ENCODE measurements at regions not wholly inside any gene's neighbourhood (a gene's known extent, or its start where the extent isn't known, plus 50 kb on each side); places are given as distances from the start of the nearest gene placed in this dataset.

DNA sequence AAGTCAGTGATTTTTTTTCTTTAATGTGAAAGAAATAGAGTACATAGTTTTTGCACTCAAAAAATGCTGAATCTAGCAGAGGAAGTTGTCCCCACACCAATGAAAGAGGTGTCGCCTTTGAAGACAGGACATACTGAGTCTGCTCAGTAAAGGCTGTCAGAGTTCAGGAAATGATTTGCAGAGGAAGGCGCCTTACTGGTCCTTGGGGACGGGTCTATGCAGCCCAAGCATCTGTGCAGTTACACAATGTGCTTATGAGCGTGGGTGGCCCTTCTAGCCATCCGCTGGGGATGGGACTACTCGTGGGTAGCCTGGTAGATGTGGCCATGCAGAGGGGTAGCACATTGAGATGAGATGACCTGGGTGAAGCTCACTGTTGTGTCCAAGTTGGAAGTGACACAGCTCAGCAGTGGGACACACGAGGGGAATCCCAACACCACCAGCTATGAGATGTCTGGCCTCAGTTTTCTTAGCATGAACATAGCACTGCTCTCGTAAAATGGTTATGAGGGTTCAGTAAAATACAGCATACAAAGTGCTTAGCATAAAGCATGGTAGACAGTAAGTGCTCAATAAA is 116.5 kb upstream of the RBPJ start:
- POLR2A ChIA-PET: no interaction called here
- WGBS (ENCODE audit: insufficient coverage, insufficient replicate concordance, low lambda C conversion rate, missing lambda C conversion rate): 18% methylated on average over 8 of the region's 8 CpGs
- intact Hi-C loops (cut with micrococcal nuclease; ENCODE audit: unreplicated experiment) (no loop called here), in situ Hi-C loops (cut with MboI) (no loop called here)
- H3K9ac ChIP-seq (ENCODE audit: control insufficient read depth, insufficient read depth, low read length): no peak overlapping the region
- TF ChIP-seq ATF7 (IDR thresholded peaks at IDR 0.05; ENCODE audit: low read depth): no peak
- TF ChIP-seq ZSCAN29 (IDR thresholded peaks at IDR 0.05): peak; percentile 95
- H4K20me1 ChIP-seq (ENCODE audit: control insufficient read depth, insufficient read depth): no peaks in the 10 kb centered on the region
- no peak overlapping the region for H3K27ac ChIP-seq (ENCODE audit: control insufficient read depth, insufficient read depth)
- BruUV-seq (replicated peaks): no TSS peak
- H3K4me1 ChIP-seq (ENCODE audit: control insufficient read depth, insufficient read depth, low read length): peaks cover 4% of the 10 kb centered on the region; the same call in 1 of the 2 replicates
- no peak overlapping the region for H3K4me3 ChIP-seq
- SMC1A ChIA-PET (ENCODE audit: uncharacterized antibody, unreplicated experiment): interaction anchor here (1.4 kb wide), 1 partner anchor 12 kb away, joined by 3 read pairs; no protein-coding TSS in a partner anchor
- H3K36me3 ChIP-seq (ENCODE audit: control insufficient read depth in 2 of 2, insufficient read depth in 2 of 2, low read length in 1 of 2): no peaks in the 10 kb centered on the region
- peaks cover 0 to 3% of the 10 kb centered on the region in 2 experiments; a peak in 1 of 4 replicates for H3K27me3 ChIP-seq (replicated peaks in 1 of 2; ENCODE audit: control insufficient read depth in 2 of 2, insufficient read depth in 2 of 2, low read length in 1 of 2)
- DNase-seq (ENCODE audit: low read depth, low spot score) (no peak), ATAC-seq (peak; percentile 39; the same call in 2 of the 3 replicates), FAIRE-seq (peak; percentile 72)
- CTCF ChIA-PET: interaction anchor here (0.6 to 0.9 kb wide), 2 partner anchors 120 to 123 kb away, joined by 3 read pairs; no protein-coding TSS in a partner anchor
- peak overlapping the region; percentile 57 for H2AFZ ChIP-seq (ENCODE audit: control insufficient read depth, low read depth, low read length)
- no peaks in the 10 kb centered on the region for H3K79me2 ChIP-seq (ENCODE audit: control insufficient read depth, insufficient read depth, low read length)
- no peak overlapping the region for H3K4me2 ChIP-seq (ENCODE audit: control insufficient read depth, insufficient read depth)
- H3K9me3 ChIP-seq (replicated peaks; ENCODE audit: control insufficient read depth, insufficient read depth, low read length): no peaks in the 10 kb centered on the region
- RAD21 ChIA-PET (ENCODE audit: unreplicated experiment): no interaction called here

GRCh38 chr4:26204911-26205370 is 115.9 kb upstream of the RBPJ start:
- ChIA-PET CTCF (no interaction called here), SMC1A (ENCODE audit: uncharacterized antibody, unreplicated experiment) (interaction anchor here (0.6 to 1.4 kb wide), 3 partner anchors 11 to 117 kb away, joined by 3 to 4 read pairs (median 4); no protein-coding TSS in a partner anchor), RAD21 (ENCODE audit: unreplicated experiment) (no interaction called here), POLR2A (interaction anchor here (0.7 kb wide), 1 partner anchor 13 kb away, joined by 3 read pairs; no protein-coding TSS in a partner anchor)
- Histone ChIP-seq H3K4me3 (no peak overlapping the region), H3K36me3 (ENCODE audit: control insufficient read depth in 2 of 2, insufficient read depth in 2 of 2, low read length in 1 of 2) (no peaks in the 10 kb centered on the region), H3K9me3 (replicated peaks; ENCODE audit: control insufficient read depth, insufficient read depth, low read length) (no peaks in the 10 kb centered on the region), H3K27ac (ENCODE audit: control insufficient read depth, insufficient read depth) (no peak overlapping the region), H3K4me1 (ENCODE audit: control insufficient read depth, insufficient read depth, low read length) (peaks cover 4% of the 10 kb centered on the region; the same call in 1 of the 2 replicates), H3K9ac (ENCODE audit: control insufficient read depth, insufficient read depth, low read length) (no peak overlapping the region), H3K4me2 (ENCODE audit: control insufficient read depth, insufficient read depth) (no peak overlapping the region), H2AFZ (ENCODE audit: control insufficient read depth, low read depth, low read length) (no peak overlapping the region), H3K79me2 (ENCODE audit: control insufficient read depth, insufficient read depth, low read length) (no peaks in the 10 kb centered on the region), H4K20me1 (ENCODE audit: control insufficient read depth, insufficient read depth) (no peaks in the 10 kb centered on the region), H3K27me3 (replicated peaks in 1 of 2; ENCODE audit: control insufficient read depth in 2 of 2, insufficient read depth in 2 of 2, low read length in 1 of 2) (peaks cover 0 to 3% of the 10 kb centered on the region in 2 experiments; a peak in 1 of 4 replicates)
- no TSS peak for BruUV-seq (replicated peaks)
- intact Hi-C loops (cut with micrococcal nuclease; ENCODE audit: unreplicated experiment) (no loop called here), in situ Hi-C loops (cut with MboI) (no loop called here)
- ATAC-seq (no peak; the same call in 2 of the 3 replicates), DNase-seq (ENCODE audit: low read depth, low spot score) (no peak), FAIRE-seq (no peak)
- WGBS (ENCODE audit: insufficient coverage, insufficient replicate concordance, low lambda C conversion rate, missing lambda C conversion rate): 69% methylated on average over 7 of the region's 7 CpGs
- TF ChIP-seq CTCF (IDR thresholded peaks at IDR 0.05 in 2 of 3, conservative IDR thresholded peaks at IDR 0.05 in 1 of 3; ENCODE audit: control insufficient read depth in 2 of 3, extremely low read depth in 1 of 3, insufficient read depth in 1 of 3, low read depth in 3 of 3, low read length in 3 of 3) (no peak), RELA (IDR thresholded peaks at IDR 0.05; ENCODE audit: borderline replicate concordance, partially characterized antibody) (no peak), CREM (IDR thresholded peaks at IDR 0.05; ENCODE audit: low read depth) (no peak), ZNF622 (IDR thresholded peaks at IDR 0.05) (no peak), FOS (IDR thresholded peaks at IDR 0.05; ENCODE audit: borderline replicate concordance, extremely low read depth, insufficient read length) (no peak), RCOR1 (conservative IDR thresholded peaks at IDR 0.05; ENCODE audit: low read depth, low read length) (no peak)
- TF ChIP-seq, protein P1, sequence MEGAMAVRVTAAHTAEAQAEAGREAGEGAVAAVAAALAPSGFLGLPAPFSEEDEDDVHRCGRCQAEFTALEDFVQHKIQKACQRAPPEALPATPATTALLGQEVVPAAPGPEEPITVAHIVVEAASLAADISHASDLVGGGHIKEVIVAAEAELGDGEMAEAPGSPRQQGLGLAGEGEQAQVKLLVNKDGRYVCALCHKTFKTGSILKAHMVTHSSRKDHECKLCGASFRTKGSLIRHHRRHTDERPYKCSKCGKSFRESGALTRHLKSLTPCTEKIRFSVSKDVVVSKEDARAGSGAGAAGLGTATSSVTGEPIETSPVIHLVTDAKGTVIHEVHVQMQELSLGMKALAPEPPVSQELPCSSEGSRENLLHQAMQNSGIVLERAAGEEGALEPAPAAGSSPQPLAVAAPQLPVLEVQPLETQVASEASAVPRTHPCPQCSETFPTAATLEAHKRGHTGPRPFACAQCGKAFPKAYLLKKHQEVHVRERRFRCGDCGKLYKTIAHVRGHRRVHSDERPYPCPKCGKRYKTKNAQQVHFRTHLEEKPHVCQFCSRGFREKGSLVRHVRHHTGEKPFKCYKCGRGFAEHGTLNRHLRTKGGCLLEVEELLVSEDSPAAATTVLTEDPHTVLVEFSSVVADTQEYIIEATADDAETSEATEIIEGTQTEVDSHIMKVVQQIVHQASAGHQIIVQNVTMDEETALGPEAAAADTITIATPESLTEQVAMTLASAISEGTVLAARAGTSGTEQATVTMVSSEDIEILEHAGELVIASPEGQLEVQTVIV (IDR thresholded peaks at IDR 0.05; ENCODE audit: borderline replicate concordance, partially characterized antibody): no peak
